Renal cortical epithelial cell (primary cell): ENCODE measurements at regions not wholly inside any gene's neighbourhood (a gene's known extent, or its start where the extent isn't known, plus 50 kb on each side); places are given as distances from the start of the nearest gene placed in this dataset.

Source experiments
- DNase-seq: peaks from one replicate; pipeline ENCODE4 v3.0.0-alpha.2; 2011; ENCODE audit warnings: low read depth

GRCh38 chr20:56800088-56800487 lies 171.0 kb downstream of the TFAP2C start:
- no peak for DNase-seq

- DNase-seq: peak; percentile 11
These were observed 173.1 kb downstream of the TFAP2C start for GRCh38 chr20:56801971-56802755.

- no peak for DNase-seq
These were observed 173.7 kb downstream of the TFAP2C start for GRCh38 chr20:56802805-56803204.

GRCh38 chr20:56805313-56805712 lies 176.2 kb downstream of the TFAP2C start:
- no peak for DNase-seq

- no peak for DNase-seq
These were observed 176.9 kb downstream of the TFAP2C start for GRCh38 chr20:56805966-56806365.

GRCh38 chr20:56806952-56807517 lies 177.9 kb downstream of the TFAP2C start:
- no peak for DNase-seq

GRCh38 chr20:56808117-56808725 lies 179.1 kb downstream of the TFAP2C start:
- no peak for DNase-seq

- no peak for DNase-seq
These were observed 179.6 kb downstream of the TFAP2C start for GRCh38 chr20:56808732-56809131.

GRCh38 chr20:56809668-56810067 lies 180.6 kb downstream of the TFAP2C start:
- no peak for DNase-seq

- no peak for DNase-seq
These were observed 181.0 kb downstream of the TFAP2C start for GRCh38 chr20:56810141-56810540.

GRCh38 chr20:56815796-56816195 lies 186.7 kb downstream of the TFAP2C start:
- no peak for DNase-seq

- no peak for DNase-seq
These were observed 187.2 kb downstream of the TFAP2C start for GRCh38 chr20:56816349-56816748.

- DNase-seq: no peak
These were observed 188.9 kb downstream of the TFAP2C start for GRCh38 chr20:56817780-56818675.

- no peak for DNase-seq
These were observed 191.9 kb downstream of the TFAP2C start for GRCh38 chr20:56820984-56821383.

- no peak for DNase-seq
These were observed 197.2 kb downstream of the TFAP2C start for GRCh38 chr20:56826306-56826704.

GRCh38 chr20:56826705-56827665 lies 197.9 kb downstream of the TFAP2C start:
- no peak for DNase-seq

- DNase-seq: no peak
These were observed 198.7 kb downstream of the TFAP2C start for GRCh38 chr20:56827763-56828162.

GRCh38 chr20:56828402-56828801 lies 199.3 kb downstream of the TFAP2C start:
- no peak for DNase-seq

GRCh38 chr20:56829788-56830385 lies 200.8 kb downstream of the TFAP2C start:
- no peak for DNase-seq

- DNase-seq: no peak
These were observed 202.7 kb downstream of the TFAP2C start for GRCh38 chr20:56831795-56832194.

GRCh38 chr20:56833427-56833826 lies 204.3 kb downstream of the TFAP2C start:
- no peak for DNase-seq
